H1 (cell line): ENCODE measurements at regions not wholly inside any gene's neighbourhood (a gene's known extent, or its start where the extent isn't known, plus 50 kb on each side); places are given as distances from the start of the nearest gene placed in this dataset.

Experiments used
- ATF2 ChIP-seq: IDR thresholded peaks from 2 replicates; pipeline ENCODE4 v1.6.1; 2012; ENCODE audit warnings: low read length, inconsistent platforms

- no peak for TF ChIP-seq ATF2
Measured at GRCh38 chr1:238027366-238027765, 136.6 kb upstream of the ZP4 start (continued).
